ENCODE measurements at regions not wholly inside any gene's neighbourhood (a gene's known extent, or its start where the extent isn't known, plus 50 kb on each side); places are given as distances from the start of the nearest gene placed in this dataset.

GRCh38 chr4:12452291-12452690 is 1023.6 kb upstream of the HS3ST1 start:
- Mint-ChIP-seq H3K4me1 (no peaks in the 10 kb centered on the region), H3K36me3 (no peaks in the 10 kb centered on the region), H3K27ac (no peak overlapping the region), H3K27me3 (ENCODE audit: low read depth in 3 of 3) (peaks cover 0 to 2% (median 0%) of the 10 kb centered on the region in 3 donors), H3K4me3 (no peak overlapping the region), H3K9me3 (peaks cover 6 to 21% (median 13%) of the 10 kb centered on the region in 7 donors)
- DNase-seq, result no peak
- TF ChIP-seq CTCF (IDR thresholded peaks at IDR 0.05), result no peak
- Histone ChIP-seq H3K79me2 (ENCODE audit: insufficient read depth, low read length) (no peaks in the 10 kb centered on the region), H3K36me3 (replicated peaks in 1 of 2; ENCODE audit: control insufficient read depth in 1 of 2, insufficient read depth in 2 of 2, low read length in 2 of 2) (no peaks in the 10 kb centered on the region), H3K4me2 (replicated peaks; ENCODE audit: extremely low read depth, low read length, poor library complexity, severe bottlenecking) (no peak overlapping the region), H3K4me1 (ENCODE audit: control insufficient read depth in 1 of 2, insufficient read depth in 2 of 2, low read length in 2 of 2) (no peaks in the 10 kb centered on the region), H3K4me3 (replicated peaks in 1 of 3; ENCODE audit: low read depth in 2 of 3, low read length in 3 of 3) (no peak overlapping the region), H3K9ac (ENCODE audit: insufficient read depth, low read length, poor library complexity, severe bottlenecking) (no peak overlapping the region), H4K20me1 (ENCODE audit: insufficient read depth, low read length) (no peaks in the 10 kb centered on the region), H2AFZ (ENCODE audit: insufficient read depth, low read depth, low read length, poor library complexity, severe bottlenecking) (no peak overlapping the region), H3K27me3 (ENCODE audit: control insufficient read depth in 2 of 2, insufficient read depth in 2 of 2, low read length in 2 of 2) (no peaks in the 10 kb centered on the region), H3K27ac (ENCODE audit: low read depth in 1 of 2, low read length in 2 of 2) (no peak overlapping the region), H3K9me3 (replicated peaks in 1 of 2; ENCODE audit: control insufficient read depth in 1 of 2, insufficient read depth in 1 of 2, low read length in 2 of 2) (peaks cover 0 to 14% of the 10 kb centered on the region in 2 donors)
- no CpG with 5 or more reads among the region's 3 CpGs for WGBS (ENCODE audit: insufficient coverage)
- intact Hi-C loops (cut with micrococcal nuclease), result no loop called here

GRCh38 chr4:12447451-12447850 is 1018.8 kb upstream of the HS3ST1 start:
- Mint-ChIP-seq H3K36me3 (no peaks in the 10 kb centered on the region), H3K4me3 (no peak overlapping the region), H3K9me3 (peaks cover 5 to 18% (median 11%) of the 10 kb centered on the region in 7 donors), H3K4me1 (no peaks in the 10 kb centered on the region), H3K27ac (no peak overlapping the region), H3K27me3 (ENCODE audit: low read depth in 3 of 3) (peaks cover 0 to 2% (median 0%) of the 10 kb centered on the region in 3 donors)
- Histone ChIP-seq H3K9me3 (replicated peaks in 1 of 2; ENCODE audit: control insufficient read depth in 1 of 2, insufficient read depth in 1 of 2, low read length in 2 of 2) (peaks cover 4 to 14% of the 10 kb centered on the region in 2 donors), H2AFZ (ENCODE audit: insufficient read depth, low read depth, low read length, poor library complexity, severe bottlenecking) (no peak overlapping the region), H3K27ac (ENCODE audit: low read depth in 1 of 2, low read length in 2 of 2) (no peak overlapping the region), H3K27me3 (ENCODE audit: control insufficient read depth in 2 of 2, insufficient read depth in 2 of 2, low read length in 2 of 2) (no peaks in the 10 kb centered on the region), H3K4me2 (replicated peaks; ENCODE audit: extremely low read depth, low read length, poor library complexity, severe bottlenecking) (no peak overlapping the region), H4K20me1 (ENCODE audit: insufficient read depth, low read length) (no peaks in the 10 kb centered on the region), H3K9ac (ENCODE audit: insufficient read depth, low read length, poor library complexity, severe bottlenecking) (no peak overlapping the region), H3K79me2 (ENCODE audit: insufficient read depth, low read length) (no peaks in the 10 kb centered on the region), H3K4me1 (ENCODE audit: control insufficient read depth in 1 of 2, insufficient read depth in 2 of 2, low read length in 2 of 2) (no peaks in the 10 kb centered on the region), H3K36me3 (replicated peaks in 1 of 2; ENCODE audit: control insufficient read depth in 1 of 2, insufficient read depth in 2 of 2, low read length in 2 of 2) (no peaks in the 10 kb centered on the region), H3K4me3 (replicated peaks in 1 of 3; ENCODE audit: low read depth in 2 of 3, low read length in 3 of 3) (no peak overlapping the region)
- TF ChIP-seq CTCF (IDR thresholded peaks at IDR 0.05), result no peak
- intact Hi-C loops (cut with micrococcal nuclease), result no loop called here
- WGBS (ENCODE audit: insufficient coverage), result 100% methylated on average over 1 of the region's 3 CpGs
- DNase-seq, result no peak
